ENCODE measurements at regions not wholly inside any gene's neighbourhood (a gene's known extent, or its start where the extent isn't known, plus 50 kb on each side); places are given as distances from the start of the nearest gene placed in this dataset.

DNA sequence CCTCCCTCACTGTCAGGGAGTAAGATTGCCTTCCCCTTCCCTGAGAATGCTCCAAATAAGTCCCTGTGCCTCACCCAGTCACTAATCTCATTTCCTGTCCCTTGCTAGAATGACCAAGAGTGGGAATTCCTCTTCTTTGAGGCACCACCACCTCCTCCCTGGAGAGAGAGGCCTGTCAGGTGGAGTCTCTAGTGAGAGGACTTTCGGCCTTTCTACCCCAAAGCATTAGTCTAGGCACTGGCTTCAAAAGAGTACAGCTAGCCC lies 145.0 kb downstream of the PTPN20 start:
- CTCF ChIA-PET = no interaction called here
- TF ChIP-seq, protein P1, sequence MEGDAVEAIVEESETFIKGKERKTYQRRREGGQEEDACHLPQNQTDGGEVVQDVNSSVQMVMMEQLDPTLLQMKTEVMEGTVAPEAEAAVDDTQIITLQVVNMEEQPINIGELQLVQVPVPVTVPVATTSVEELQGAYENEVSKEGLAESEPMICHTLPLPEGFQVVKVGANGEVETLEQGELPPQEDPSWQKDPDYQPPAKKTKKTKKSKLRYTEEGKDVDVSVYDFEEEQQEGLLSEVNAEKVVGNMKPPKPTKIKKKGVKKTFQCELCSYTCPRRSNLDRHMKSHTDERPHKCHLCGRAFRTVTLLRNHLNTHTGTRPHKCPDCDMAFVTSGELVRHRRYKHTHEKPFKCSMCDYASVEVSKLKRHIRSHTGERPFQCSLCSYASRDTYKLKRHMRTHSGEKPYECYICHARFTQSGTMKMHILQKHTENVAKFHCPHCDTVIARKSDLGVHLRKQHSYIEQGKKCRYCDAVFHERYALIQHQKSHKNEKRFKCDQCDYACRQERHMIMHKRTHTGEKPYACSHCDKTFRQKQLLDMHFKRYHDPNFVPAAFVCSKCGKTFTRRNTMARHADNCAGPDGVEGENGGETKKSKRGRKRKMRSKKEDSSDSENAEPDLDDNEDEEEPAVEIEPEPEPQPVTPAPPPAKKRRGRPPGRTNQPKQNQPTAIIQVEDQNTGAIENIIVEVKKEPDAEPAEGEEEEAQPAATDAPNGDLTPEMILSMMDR (conservative IDR thresholded peaks at IDR 0.05; ENCODE audit: low read depth, low read length) = no peak
- no peak for TF ChIP-seq EZH2 (IDR thresholded peaks at IDR 0.05; ENCODE audit: borderline replicate concordance, low read depth, low read length, poor library complexity, severe bottlenecking)

DNA sequence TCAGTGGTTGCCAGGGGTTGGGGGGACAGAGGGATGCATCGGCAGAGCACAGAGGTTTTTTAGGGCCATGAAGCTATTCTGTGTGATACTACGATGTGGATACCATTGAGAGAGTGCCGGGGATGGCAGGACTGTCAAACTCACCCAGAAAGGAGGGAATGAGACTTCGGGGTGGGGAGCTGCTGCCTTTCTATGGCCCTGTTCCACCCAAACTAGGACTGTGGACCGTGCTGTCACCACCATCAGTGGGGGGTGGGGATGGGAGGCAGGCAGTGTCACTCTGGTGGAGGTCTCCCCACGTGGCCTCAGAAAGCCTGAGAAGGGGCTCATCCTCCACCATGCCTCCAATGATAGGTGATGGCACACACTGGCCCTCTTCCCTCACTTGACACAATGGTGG lies 146.2 kb downstream of the PTPN20 start:
- Histone ChIP-seq H3K4me3 (ENCODE audit: low read depth, low read length, poor library complexity, severe bottlenecking) (no peak overlapping the region), H3K36me3 (ENCODE audit: insufficient read depth, low read length, poor library complexity, severe bottlenecking) (no peaks in the 10 kb centered on the region), H3K9me3 (ENCODE audit: low read depth, low read length, poor library complexity, severe bottlenecking) (no peaks in the 10 kb centered on the region), H3K4me1 (ENCODE audit: insufficient read depth, low read length, poor library complexity, severe bottlenecking) (no peaks in the 10 kb centered on the region), H3K27me3 (replicated peaks; ENCODE audit: insufficient read depth, low read depth, low read length, poor library complexity) (no peaks in the 10 kb centered on the region), H3K27ac (ENCODE audit: low read depth, low read length, poor library complexity, severe bottlenecking) (no peak overlapping the region)
- POLR2A ChIA-PET (ENCODE audit: low non-redundant PET) = no interaction called here
- TF ChIP-seq, protein P1 (conservative IDR thresholded peaks at IDR 0.05; ENCODE audit: low read depth, low read length) = no peak
- TF ChIP-seq EZH2 (IDR thresholded peaks at IDR 0.05; ENCODE audit: borderline replicate concordance, low read depth, low read length, poor library complexity, severe bottlenecking) = no peak
- no peak for DNase-seq (ENCODE audit: low spot score)
- CTCF ChIA-PET = no interaction called here
- BruUV-seq (replicated peaks) = no TSS peak
- intact Hi-C loops (cut with micrococcal nuclease; ENCODE audit: unreplicated experiment) = no loop called here

More for the DNA sequence above, 145.0 kb downstream of the PTPN20 start:
- no peaks in the 10 kb centered on the region for H3K27me3 ChIP-seq (replicated peaks; ENCODE audit: insufficient read depth, low read depth, low read length, poor library complexity)
- intact Hi-C loops (cut with micrococcal nuclease; ENCODE audit: unreplicated experiment) = no loop called here
- BruUV-seq (replicated peaks) = no TSS peak
- POLR2A ChIA-PET (ENCODE audit: low non-redundant PET) = no interaction called here
- H3K9me3 ChIP-seq (ENCODE audit: low read depth, low read length, poor library complexity, severe bottlenecking) = no peaks in the 10 kb centered on the region
- no peak for DNase-seq (ENCODE audit: low spot score)
- H3K27ac ChIP-seq (ENCODE audit: low read depth, low read length, poor library complexity, severe bottlenecking) = no peak overlapping the region
- no peak overlapping the region for H3K4me3 ChIP-seq (ENCODE audit: low read depth, low read length, poor library complexity, severe bottlenecking)
- no peaks in the 10 kb centered on the region for H3K4me1 ChIP-seq (ENCODE audit: insufficient read depth, low read length, poor library complexity, severe bottlenecking)
- no peaks in the 10 kb centered on the region for H3K36me3 ChIP-seq (ENCODE audit: insufficient read depth, low read length, poor library complexity, severe bottlenecking)

DNA sequence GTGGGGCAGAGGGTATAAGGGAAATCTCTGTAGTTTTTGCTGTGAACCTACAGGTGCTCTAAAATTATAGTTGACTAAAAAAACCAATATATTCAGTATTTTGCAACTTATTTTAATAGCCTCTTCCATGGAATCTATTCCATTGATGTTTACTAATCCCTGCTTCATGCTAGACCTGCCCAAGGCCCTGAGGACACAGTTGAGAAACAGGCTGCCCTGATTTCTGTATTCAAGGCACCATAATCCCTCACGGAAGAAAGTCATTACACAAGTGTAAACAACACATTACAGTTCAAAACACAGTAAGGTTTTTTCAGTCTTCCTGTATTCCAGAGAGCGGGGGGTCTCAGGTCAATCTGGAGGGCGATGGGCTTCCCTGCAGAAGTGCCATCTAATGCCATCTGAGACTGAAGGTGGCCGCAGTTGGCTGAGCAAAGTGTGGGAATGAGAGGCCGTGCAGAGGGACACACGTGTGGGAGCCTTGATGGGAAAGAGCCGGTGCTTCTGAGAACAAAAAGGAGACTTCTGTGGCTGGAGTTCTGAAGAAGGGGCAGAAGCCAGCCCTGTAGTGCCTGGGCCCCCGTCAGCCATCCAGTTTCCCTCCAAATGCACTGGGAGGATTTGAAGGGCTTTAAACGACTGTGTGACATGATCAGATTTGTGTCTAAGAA lies 146.9 kb downstream of the PTPN20 start:
- no peak overlapping the region for H3K27ac ChIP-seq (ENCODE audit: low read depth, low read length, poor library complexity, severe bottlenecking)
- POLR2A ChIA-PET (ENCODE audit: low non-redundant PET) = no interaction called here
- H3K27me3 ChIP-seq (replicated peaks; ENCODE audit: insufficient read depth, low read depth, low read length, poor library complexity) = no peaks in the 10 kb centered on the region
- no TSS peak for BruUV-seq (replicated peaks)
- TF ChIP-seq, protein P1 (conservative IDR thresholded peaks at IDR 0.05; ENCODE audit: low read depth, low read length) = no peak
- no peak for TF ChIP-seq EZH2 (IDR thresholded peaks at IDR 0.05; ENCODE audit: borderline replicate concordance, low read depth, low read length, poor library complexity, severe bottlenecking)
- H3K36me3 ChIP-seq (ENCODE audit: insufficient read depth, low read length, poor library complexity, severe bottlenecking) = no peaks in the 10 kb centered on the region
- intact Hi-C loops (cut with micrococcal nuclease; ENCODE audit: unreplicated experiment) = no loop called here
- no peaks in the 10 kb centered on the region for H3K9me3 ChIP-seq (ENCODE audit: low read depth, low read length, poor library complexity, severe bottlenecking)
- H3K4me3 ChIP-seq (ENCODE audit: low read depth, low read length, poor library complexity, severe bottlenecking) = no peak overlapping the region
- CTCF ChIA-PET = no interaction called here
- no peak for DNase-seq (ENCODE audit: low spot score)
- no peaks in the 10 kb centered on the region for H3K4me1 ChIP-seq (ENCODE audit: insufficient read depth, low read length, poor library complexity, severe bottlenecking)
